GM12864 (cell line): ENCODE measurements at regions not wholly inside any gene's neighbourhood (a gene's known extent, or its start where the extent isn't known, plus 50 kb on each side); places are given as distances from the start of the nearest gene placed in this dataset.

Experiments
- DNase-seq: peaks from one replicate; pipeline ENCODE4 v3.0.0-alpha.2; 2011; ENCODE audit warnings: low read depth
- H3K4me3 ChIP-seq: 2 replicates; pipeline ENCODE4 v1.5.1; 2011; ENCODE audit warnings: mild to moderate bottlenecking, low read depth, low read length, control low read depth
- CTCF ChIP-seq: IDR thresholded peaks from 2 replicates; pipeline ENCODE4 v1.5.1; 2011; ENCODE audit warnings: low read depth, mild to moderate bottlenecking, moderate library complexity, low read length, control low read depth, inconsistent platforms; ENCODE audit errors: missing control alignments

- no peak for DNase-seq
- no peak for TF ChIP-seq CTCF
- no peak overlapping the region for H3K4me3 ChIP-seq
Measured at GRCh38 chr13:90299238-90299637, 1048.2 kb upstream of the MIR17HG start.

- no peak overlapping the region for H3K4me3 ChIP-seq
- no peak for DNase-seq
- no peak for TF ChIP-seq CTCF
Measured at GRCh38 chr13:90300015-90300414, 1047.5 kb upstream of the MIR17HG start.

- no peak overlapping the region for H3K4me3 ChIP-seq
- no peak for DNase-seq
- no peak for TF ChIP-seq CTCF
Measured at GRCh38 chr13:90302107-90302506, 1045.4 kb upstream of the MIR17HG start.

- TF ChIP-seq CTCF = no peak
- DNase-seq = no peak
- H3K4me3 ChIP-seq = no peak overlapping the region
Measured at GRCh38 chr13:90305796-90306195, 1041.7 kb upstream of the MIR17HG start.

- TF ChIP-seq CTCF = no peak
- no peak for DNase-seq
- H3K4me3 ChIP-seq = no peak overlapping the region
Measured at GRCh38 chr13:90307136-90307535, 1040.4 kb upstream of the MIR17HG start.

- no peak for DNase-seq
- H3K4me3 ChIP-seq = no peak overlapping the region
- TF ChIP-seq CTCF = no peak
Measured at GRCh38 chr13:90308249-90308648, 1039.2 kb upstream of the MIR17HG start.

GRCh38 chr13:90311929-90312328, 1035.6 kb upstream of the MIR17HG start:
- no peak overlapping the region for H3K4me3 ChIP-seq

More at GRCh38 chr13:90311929-90312328, 1035.6 kb upstream of the MIR17HG start:
- no peak for DNase-seq
- TF ChIP-seq CTCF = no peak
